GM18951 (cell line): ENCODE measurements at regions not wholly inside any gene's neighbourhood (a gene's known extent, or its start where the extent isn't known, plus 50 kb on each side); places are given as distances from the start of the nearest gene placed in this dataset.
"Not testable (repeated sequence)": the region's sequence is repeated elsewhere in the genome, so short reads cannot be mapped to it uniquely, and the experiment has no call there.

ENCODE experiments used
- POLR2A ChIP-seq: IDR thresholded peaks from 4 replicates; pipeline ENCODE4 v1.6.1; 2011; ENCODE audit warnings: mild to moderate bottlenecking; ENCODE audit not compliant: insufficient read length, insufficient read depth; ENCODE audit errors: extremely low read depth
- in situ Hi-C: fragments of 300-500 bp; cut with MboI; formaldehyde crosslinking; loops from one replicate; pipeline ENCODE4 v1.12.0; 2022; ENCODE audit warnings: low sequenced_read_pairs, mixed read lengths, inconsistent platforms; ENCODE audit not compliant: unreplicated experiment

DNA sequence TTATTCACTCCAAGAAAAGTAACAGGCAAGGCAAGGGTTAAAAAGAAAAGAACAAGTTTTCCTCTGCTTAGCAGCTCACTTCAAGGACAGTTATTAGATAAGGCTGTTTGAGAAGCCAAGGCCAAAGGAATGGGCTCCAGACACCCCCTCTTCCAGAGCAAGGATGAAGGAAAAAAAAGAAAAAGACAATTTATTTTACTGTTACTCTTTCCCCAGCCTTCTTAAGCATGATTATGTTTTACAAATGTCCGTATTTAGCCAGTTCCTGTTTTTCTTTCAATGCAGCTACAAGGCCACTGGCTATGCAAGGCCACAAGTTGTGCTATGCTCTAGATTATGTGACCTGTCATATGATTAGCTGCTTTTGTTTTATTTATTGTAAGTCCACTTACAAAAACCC is 106.5 kb upstream of the SIMC1 start:
- TF ChIP-seq POLR2A: no peak
- in situ Hi-C loops: no loop called here

DNA sequence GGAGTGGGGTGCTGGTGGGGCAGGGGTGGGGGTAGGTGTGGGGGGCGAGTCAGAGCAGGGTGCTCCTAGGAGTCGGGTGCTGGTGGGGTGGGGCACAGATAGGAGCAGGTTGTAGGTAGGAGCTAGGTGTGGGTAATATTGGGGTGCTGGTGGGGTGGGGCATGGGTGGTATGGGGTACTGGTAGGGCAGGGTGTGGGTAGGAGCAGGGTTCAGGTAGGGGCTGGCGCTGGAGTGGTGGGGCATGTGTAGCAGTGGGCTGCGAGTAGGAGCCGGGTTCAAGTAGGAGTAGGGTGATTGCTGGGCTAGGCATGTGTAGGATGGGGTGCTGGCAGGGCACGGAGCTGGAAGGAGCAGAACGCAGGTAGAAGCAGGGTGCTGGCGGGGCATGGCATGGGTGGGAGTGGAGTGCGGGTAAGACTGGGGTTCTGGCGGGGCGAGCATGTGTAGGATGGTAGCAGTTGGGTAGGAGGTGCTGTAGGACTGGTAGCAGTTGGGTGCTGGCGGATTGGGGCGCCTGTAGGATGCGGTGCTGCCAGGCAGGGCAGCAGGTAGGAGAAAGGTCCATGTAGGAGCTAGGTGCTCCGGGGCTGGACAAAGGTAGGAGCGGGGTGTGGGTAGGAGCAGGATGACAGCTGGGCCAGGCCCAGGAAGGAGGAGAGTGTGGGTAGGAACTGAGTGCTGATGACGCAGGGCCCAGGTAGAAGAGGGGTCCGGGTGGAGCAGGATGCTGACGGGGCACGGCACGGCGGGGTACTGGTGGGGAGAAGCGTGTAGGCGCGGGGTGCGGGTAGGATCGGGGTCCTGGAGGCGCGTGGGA is 105.5 kb upstream of the SIMC1 start:
- in situ Hi-C loops: no loop called here
- no peak for TF ChIP-seq POLR2A

- TF ChIP-seq POLR2A: no peak
- in situ Hi-C loops: no loop called here
These were observed 104.8 kb upstream of the SIMC1 start for GRCh38 chr5:176133289-176133870.

GRCh38 chr5:176133877-176134276 is 104.3 kb upstream of the SIMC1 start:
- no peak for TF ChIP-seq POLR2A
- in situ Hi-C loops: no loop called here

GRCh38 chr5:176134529-176135223 is 103.5 kb upstream of the SIMC1 start:
- no peak for TF ChIP-seq POLR2A
- in situ Hi-C loops: no loop called here

DNA sequence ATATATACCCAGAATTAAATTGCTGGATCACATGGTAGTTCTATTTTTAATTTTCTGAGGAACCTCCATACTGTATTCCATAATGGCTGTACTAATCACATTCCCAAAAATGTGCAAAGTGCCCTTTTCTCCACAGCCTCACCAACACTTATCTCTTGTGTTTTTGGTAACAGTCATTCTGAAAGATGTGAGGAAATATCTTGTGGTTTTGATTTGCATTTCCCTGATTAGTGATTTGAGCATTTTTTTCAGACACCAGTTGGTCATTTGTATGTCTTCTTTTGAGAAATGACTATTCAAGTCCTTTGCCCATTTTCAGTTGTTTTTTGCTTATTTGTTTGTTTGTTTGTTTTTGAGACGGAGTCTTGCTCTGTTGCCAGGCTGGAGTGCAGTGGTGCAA is 98.1 kb upstream of the SIMC1 start:
- in situ Hi-C loops: not testable (repeated sequence)

DNA sequence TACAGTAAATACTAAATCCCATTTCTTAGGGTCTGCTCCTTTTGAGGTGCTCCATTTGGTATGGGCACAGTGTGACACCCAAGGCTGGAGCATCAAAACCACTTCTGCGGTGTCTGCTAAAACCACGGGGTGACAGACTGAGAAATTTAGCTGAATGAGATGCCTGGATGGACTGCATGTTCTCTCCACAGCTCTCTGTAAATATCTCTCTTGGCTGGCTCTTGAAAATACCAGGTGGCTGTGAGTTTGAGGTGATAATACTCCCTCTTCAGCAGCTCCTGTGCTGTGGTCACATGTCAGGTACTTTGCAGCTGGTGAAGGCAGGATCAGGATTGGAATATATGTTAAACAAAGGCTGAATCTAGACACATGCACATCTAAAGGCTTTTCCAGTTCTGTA is 93.7 kb upstream of the SIMC1 start:
- in situ Hi-C loops: no loop called here
- no peak for TF ChIP-seq POLR2A

DNA sequence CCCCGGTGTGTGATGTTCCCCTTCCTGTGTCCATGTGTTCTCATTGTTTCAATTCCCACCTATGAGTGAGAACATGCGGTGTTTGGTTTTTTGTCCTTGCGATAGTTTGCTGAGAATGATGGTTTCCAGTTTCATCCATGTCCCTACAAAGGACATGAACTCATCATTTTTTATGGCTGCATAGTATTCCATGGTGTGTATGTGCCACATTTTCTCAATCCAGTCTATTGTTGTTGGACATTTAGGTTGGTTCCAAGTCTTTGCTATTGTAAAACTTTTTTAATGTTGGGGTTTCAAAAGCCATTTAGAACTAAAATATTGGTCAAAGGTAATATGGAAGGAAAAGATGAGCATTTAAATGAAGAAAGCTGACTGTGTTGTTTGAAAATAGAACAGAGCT is 88.3 kb upstream of the SIMC1 start:
- in situ Hi-C loops: not testable (repeated sequence)

DNA sequence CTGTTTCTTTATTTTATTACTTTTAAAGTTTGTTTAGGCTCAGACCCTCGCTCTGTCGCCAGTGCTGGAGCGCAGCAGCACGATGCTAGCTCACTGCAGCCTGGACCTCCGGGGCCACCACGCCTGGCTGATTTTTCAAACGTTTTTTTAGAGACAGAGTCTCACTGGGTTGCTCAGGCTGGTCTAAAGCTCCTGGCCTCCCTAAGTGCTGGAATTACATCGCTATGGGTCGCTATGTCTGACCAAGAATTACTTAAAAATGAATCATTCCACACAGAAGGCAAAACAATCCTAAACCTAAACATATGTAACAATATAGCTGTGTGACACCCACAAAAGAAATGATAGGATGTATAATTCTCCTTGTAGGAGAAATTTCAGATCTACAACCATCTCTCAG is 86.9 kb upstream of the SIMC1 start:
- in situ Hi-C loops: no loop called here
- no peak for TF ChIP-seq POLR2A

DNA sequence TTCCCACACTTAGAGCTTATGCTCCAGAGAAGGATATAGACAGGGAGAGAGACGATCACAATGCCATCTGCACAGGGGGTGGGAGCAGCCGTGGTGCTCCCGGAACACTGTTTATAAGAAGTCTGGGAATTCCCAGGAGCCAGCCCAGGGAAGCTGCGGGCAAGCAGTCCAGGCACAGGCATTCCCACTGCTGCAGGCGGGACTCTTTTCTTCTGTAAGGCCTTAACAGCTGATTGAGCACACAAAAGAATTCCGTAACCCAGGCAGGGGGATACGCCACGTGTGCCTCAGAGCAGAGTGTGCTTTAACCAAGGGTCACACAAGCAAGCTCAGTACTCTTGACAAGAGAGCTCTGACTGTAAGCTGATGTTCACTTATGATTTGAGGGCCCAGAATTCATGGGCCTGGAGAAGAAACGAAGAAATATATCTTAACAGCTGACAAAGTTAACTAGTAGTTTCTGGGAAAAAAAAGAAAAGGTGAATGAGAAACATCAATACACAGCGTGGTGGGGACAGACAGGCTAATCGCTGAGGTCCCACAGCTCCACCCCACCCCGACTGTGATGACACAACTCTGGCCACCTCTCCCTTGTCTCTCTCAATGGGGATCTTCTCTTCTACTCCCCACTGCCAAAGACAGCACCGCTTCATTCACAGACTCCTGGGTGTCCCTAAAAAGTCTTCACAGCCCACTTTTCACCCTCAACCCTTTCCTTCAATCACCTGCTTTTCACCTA is 85.9 kb upstream of the SIMC1 start:
- no peak for TF ChIP-seq POLR2A
- in situ Hi-C loops: no loop called here

GRCh38 chr5:176152930-176153311 is 85.3 kb upstream of the SIMC1 start:
- TF ChIP-seq POLR2A: no peak
- in situ Hi-C loops: no loop called here

DNA sequence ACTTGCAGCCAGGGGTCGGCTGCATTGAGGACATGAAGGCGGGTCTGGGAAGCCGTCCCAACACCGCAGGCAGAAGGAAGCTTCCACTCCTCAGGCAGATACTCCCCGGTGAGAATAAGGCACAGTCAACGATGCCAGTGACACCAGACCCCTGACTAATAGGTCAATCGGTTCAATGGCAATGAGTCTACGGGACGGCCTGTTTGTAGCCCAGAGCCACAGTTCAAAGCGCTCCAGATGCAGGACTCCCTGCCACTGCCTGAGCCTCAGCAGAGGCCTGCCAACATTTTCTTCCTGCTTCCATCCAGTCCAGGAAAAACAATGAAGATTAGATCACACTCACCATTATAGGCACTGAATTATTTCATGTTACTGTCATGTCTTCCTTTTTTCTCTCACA is 84.5 kb upstream of the SIMC1 start:
- in situ Hi-C loops: no loop called here
- no peak for TF ChIP-seq POLR2A

GRCh38 chr5:176154821-176155220 is 83.4 kb upstream of the SIMC1 start:
- in situ Hi-C loops: no loop called here
- no peak for TF ChIP-seq POLR2A
